ENCODE measurements at regions not wholly inside any gene's neighbourhood (a gene's known extent, or its start where the extent isn't known, plus 50 kb on each side); places are given as distances from the start of the nearest gene placed in this dataset.

- H3F3A ChIP-seq (ENCODE audit: control insufficient read depth, insufficient read depth): no peaks in the 10 kb centered on the region
- H3K79me2 ChIP-seq (ENCODE audit: control insufficient read depth, low read length): no peaks in the 10 kb centered on the region
- no peak overlapping the region for H3K4me2 ChIP-seq (ENCODE audit: low read length)
- H3K36me3 ChIP-seq (ENCODE audit: control insufficient read depth, low read length): no peaks in the 10 kb centered on the region
- no peaks in the 10 kb centered on the region for H4K20me1 ChIP-seq (ENCODE audit: control insufficient read depth, insufficient read depth, low read depth, low read length)
- no peaks in the 10 kb centered on the region for H3K4me1 ChIP-seq (ENCODE audit: control insufficient read depth, low read length)
- H3K9me3 ChIP-seq (ENCODE audit: control insufficient read depth, insufficient read depth, low read length): peaks cover 4% of the 10 kb centered on the region; the same call in 1 of the 2 replicates
- no peaks in the 10 kb centered on the region for H3K27me3 ChIP-seq (ENCODE audit: control insufficient read depth, low read length)
- no peak overlapping the region for H3K4me3 ChIP-seq (ENCODE audit: low read length)
- H3K9me2 ChIP-seq (replicated peaks; ENCODE audit: control insufficient read depth, low read length): no peaks in the 10 kb centered on the region
- TF ChIP-seq EZH2phosphoT487 (IDR thresholded peaks at IDR 0.05; ENCODE audit: borderline replicate concordance, low read length): no peak
- TF ChIP-seq CTCF (IDR thresholded peaks at IDR 0.05; ENCODE audit: low read depth, low read length, poor library complexity, severe bottlenecking): no peak
- H3K27ac ChIP-seq (ENCODE audit: low read depth, low read length): no peak overlapping the region
Measured at GRCh38 chr2:155030296-155030695, 331.8 kb downstream of the KCNJ3 start.

GRCh38 chr2:155026651-155027174 lies 328.2 kb downstream of the KCNJ3 start:
- Histone ChIP-seq H3K4me2 (ENCODE audit: low read length) (no peak overlapping the region), H3K79me2 (ENCODE audit: control insufficient read depth, low read length) (no peaks in the 10 kb centered on the region), H3F3A (ENCODE audit: control insufficient read depth, insufficient read depth) (no peaks in the 10 kb centered on the region), H3K27me3 (ENCODE audit: control insufficient read depth, low read length) (no peaks in the 10 kb centered on the region), H3K27ac (ENCODE audit: low read depth, low read length) (no peak overlapping the region), H3K36me3 (ENCODE audit: control insufficient read depth, low read length) (no peaks in the 10 kb centered on the region), H3K4me1 (ENCODE audit: control insufficient read depth, low read length) (no peaks in the 10 kb centered on the region), H4K20me1 (ENCODE audit: control insufficient read depth, insufficient read depth, low read depth, low read length) (no peaks in the 10 kb centered on the region), H3K9me3 (ENCODE audit: control insufficient read depth, insufficient read depth, low read length) (peaks cover 4% of the 10 kb centered on the region; the same call in 1 of the 2 replicates), H3K9me2 (replicated peaks; ENCODE audit: control insufficient read depth, low read length) (no peaks in the 10 kb centered on the region), H3K4me3 (ENCODE audit: low read length) (no peak overlapping the region)
- TF ChIP-seq CTCF (IDR thresholded peaks at IDR 0.05; ENCODE audit: low read depth, low read length, poor library complexity, severe bottlenecking): no peak
- no peak for TF ChIP-seq EZH2phosphoT487 (IDR thresholded peaks at IDR 0.05; ENCODE audit: borderline replicate concordance, low read length)

GRCh38 chr2:155023674-155024073 lies 325.2 kb downstream of the KCNJ3 start:
- no peaks in the 10 kb centered on the region for H3K9me3 ChIP-seq (ENCODE audit: control insufficient read depth, insufficient read depth, low read length)
- H3K27me3 ChIP-seq (ENCODE audit: control insufficient read depth, low read length): no peaks in the 10 kb centered on the region
- no peak overlapping the region for H3K4me2 ChIP-seq (ENCODE audit: low read length)
- no peaks in the 10 kb centered on the region for H3F3A ChIP-seq (ENCODE audit: control insufficient read depth, insufficient read depth)
- H3K79me2 ChIP-seq (ENCODE audit: control insufficient read depth, low read length): no peaks in the 10 kb centered on the region
- H4K20me1 ChIP-seq (ENCODE audit: control insufficient read depth, insufficient read depth, low read depth, low read length): no peaks in the 10 kb centered on the region
- H3K36me3 ChIP-seq (ENCODE audit: control insufficient read depth, low read length): no peaks in the 10 kb centered on the region
- H3K4me3 ChIP-seq (ENCODE audit: low read length): no peak overlapping the region
- no peaks in the 10 kb centered on the region for H3K4me1 ChIP-seq (ENCODE audit: control insufficient read depth, low read length)
- H3K9me2 ChIP-seq (replicated peaks; ENCODE audit: control insufficient read depth, low read length): no peaks in the 10 kb centered on the region
- H3K27ac ChIP-seq (ENCODE audit: low read depth, low read length): no peak overlapping the region
- TF ChIP-seq CTCF (IDR thresholded peaks at IDR 0.05; ENCODE audit: low read depth, low read length, poor library complexity, severe bottlenecking): no peak
- TF ChIP-seq EZH2phosphoT487 (IDR thresholded peaks at IDR 0.05; ENCODE audit: borderline replicate concordance, low read length): no peak

All from DOHH2 (cell line).